ENCODE measurements at regions not wholly inside any gene's neighbourhood (a gene's known extent, or its start where the extent isn't known, plus 50 kb on each side); places are given as distances from the start of the nearest gene placed in this dataset.

DNA sequence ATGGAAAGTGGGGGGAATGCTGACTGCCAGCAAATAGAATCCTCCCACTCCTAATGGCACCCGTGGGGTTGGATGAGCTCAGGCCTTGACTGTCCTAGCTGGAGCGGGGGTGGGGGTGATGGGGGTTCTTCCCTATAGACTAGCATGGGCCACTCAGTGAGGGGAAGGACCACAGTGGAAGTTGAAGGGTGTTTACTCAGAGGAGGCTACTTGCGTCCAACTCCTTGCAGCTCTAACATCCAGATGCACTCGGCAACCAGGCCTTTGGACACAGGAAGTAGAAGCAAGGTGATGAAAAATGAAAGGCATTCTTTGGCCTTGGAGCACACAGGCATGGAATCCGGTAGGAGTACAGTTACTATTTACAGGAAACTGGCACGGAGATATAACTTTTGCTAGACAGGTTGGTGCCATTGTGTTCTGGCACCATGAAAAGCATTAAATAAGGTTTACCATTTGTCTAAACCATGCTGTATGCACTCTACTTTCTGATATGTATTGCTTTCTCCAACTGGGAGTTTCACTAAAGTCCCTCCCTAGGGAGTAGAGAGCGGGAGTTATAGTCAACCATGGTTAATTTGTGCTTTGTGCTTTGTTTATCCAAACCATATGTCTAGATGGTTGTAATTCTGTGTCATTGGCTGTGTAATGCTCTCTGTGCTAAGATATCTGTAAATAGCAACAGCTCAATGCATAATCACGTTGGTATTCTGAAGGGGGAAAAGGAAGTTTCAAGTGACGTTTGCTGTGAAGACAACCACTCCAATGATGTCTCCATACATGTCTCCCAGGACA lies 125.3 kb downstream of the TSHZ3 start:
- DNase-seq = no peak

- peak; percentile 50 for DNase-seq
These were observed 128.7 kb downstream of the TSHZ3 start for GRCh38 chr19:31220540-31220939.

DNA sequence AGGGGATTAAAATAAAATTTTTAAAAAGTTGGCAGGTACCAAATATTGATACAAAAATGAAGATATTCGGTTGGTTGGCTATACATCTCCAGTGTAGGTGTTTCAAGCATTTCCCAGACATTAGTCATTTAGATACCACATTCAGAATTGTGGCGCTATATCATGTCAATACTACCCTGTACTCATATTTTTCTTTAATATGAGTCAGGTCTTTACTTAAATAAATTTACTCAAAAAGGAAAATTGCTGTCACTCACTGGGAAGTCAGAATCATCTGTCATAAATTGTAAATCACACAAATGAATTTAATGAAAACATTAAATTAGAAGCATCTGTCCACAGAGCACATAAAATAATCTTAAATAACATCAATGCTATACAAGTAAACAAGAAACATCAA lies 134.2 kb downstream of the TSHZ3 start:
- no peak for DNase-seq

- peak; percentile 90 for DNase-seq
These were observed 135.2 kb downstream of the TSHZ3 start for GRCh38 chr19:31214086-31214485.

DNA sequence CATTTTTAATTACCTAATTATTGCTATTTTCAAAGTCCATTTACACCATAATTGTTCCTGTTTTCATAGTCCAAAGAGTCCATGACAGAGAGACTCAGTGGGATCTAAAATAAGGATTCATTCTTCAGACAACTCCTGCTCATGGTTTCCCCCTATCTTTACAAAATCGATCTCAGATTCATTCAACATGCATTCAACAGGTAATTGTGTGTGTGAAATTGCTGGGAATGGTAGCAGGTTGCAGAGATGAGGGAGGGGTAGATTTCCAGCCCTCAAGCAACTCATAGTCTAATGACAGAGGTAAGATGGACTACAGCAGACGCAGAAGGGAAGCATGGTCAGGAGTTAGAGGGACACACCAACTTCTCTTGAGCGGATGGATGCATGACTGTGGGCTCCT lies 138.1 kb downstream of the TSHZ3 start:
- DNase-seq = no peak

DNA sequence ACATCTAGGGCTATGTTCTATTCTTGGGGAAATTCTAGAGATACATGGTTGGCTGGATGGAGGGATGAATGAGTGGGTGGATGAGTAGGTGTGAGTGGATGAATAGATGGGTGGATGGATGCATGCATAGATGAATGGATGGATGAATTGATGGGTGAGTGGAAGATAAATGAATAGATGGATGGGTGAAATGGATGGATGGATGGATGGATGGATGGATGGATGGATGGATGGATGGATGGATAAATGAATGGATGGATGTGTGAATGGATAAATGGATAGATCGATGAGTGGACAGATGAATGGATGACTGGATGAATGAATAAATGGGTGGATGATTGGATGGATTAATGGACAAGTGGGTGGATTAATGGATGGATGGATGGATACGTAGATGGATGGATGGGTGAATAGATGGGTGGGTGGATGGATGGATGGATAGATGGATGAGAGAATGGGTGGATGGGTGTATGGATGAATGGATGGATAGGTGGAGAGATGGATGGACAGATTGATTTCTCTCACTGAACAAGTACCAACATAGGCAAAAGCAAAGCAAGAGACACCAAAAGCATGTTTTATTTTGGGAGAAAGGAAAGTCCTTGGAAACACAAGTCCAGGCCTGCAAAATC lies 143.2 kb downstream of the TSHZ3 start:
- DNase-seq = no peak

DNA sequence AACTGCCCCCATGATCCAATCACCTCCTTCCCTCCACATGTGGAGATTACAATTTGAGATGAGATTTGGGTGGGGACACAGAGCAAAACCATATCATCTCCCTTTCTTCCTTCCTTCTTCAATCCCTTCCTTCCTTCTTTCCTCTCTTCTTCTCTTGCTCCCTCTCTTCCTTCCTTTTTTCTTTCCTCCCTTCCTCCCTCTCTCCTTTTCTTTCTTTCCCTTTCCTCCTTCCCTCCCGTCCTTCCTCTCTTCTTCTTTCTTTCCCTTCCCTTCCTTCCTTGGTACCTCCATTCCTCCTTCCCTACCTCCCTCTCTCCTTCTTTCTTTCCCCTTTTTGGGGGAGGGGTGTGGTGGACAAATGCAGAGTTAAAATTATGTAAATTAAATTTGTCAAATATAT lies 145.1 kb downstream of the TSHZ3 start:
- DNase-seq = no peak

DNA sequence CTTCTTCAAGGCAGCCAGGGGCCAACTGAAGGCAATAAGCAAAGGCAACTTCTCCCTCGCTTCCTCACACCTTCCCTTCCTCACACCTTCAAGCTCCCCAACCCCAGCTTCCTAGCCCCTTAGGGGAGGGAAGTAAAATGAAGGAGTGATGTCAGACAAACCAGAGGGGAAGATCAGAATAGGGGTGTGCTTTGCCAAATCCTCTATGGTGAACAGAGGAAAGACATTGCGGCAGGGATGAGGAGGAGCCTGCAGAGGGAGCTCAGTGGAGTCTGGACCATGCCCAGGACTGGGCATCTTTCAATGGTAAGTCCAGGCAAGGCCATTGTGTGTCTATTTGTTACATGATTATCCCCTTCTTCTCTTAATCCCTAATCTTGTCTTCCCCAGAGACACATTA lies 164.0 kb downstream of the TSHZ3 start:
- no peak for DNase-seq

GRCh38 chr19:31181535-31181934 lies 167.7 kb downstream of the TSHZ3 start:
- no peak for DNase-seq

DNA sequence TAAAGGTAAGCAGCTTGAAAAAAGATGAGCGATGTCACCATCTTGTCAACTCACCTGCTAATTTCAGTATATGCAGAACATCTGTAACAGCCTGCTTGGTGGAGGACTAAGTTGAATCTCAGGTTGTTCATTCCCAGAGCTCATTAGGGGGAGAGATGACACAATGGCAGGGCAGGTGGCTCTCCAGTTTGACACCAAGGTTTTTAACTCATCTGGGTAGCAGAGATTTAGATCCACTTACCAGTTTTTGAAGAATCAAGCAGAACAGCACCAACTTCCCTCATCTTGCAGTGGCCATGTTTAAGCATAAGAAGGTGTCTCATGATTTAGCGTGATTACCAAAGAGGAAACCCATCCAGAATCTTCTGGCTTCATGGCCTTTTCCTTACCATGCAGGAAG lies 168.3 kb downstream of the TSHZ3 start:
- no peak for DNase-seq

DNA sequence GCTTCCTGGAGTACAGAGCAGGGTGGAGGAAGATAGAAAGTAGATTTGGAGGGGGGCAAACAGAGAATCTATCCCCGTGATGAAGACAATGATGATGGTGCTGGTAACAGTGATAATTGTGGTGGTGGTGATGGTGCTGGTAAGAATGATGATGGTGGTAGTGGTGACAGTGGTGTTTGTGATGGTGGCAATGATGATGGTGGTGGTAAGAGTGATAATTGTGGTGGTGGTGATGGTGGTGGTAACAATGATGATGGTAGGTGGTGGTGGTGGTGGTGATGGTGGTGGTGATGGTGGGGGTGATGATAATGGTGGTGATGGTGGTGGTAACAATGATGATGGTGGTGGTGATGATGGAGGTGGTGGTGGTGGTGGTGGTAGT lies 169.8 kb downstream of the TSHZ3 start:
- DNase-seq = no peak

- no peak for DNase-seq
These were observed 170.3 kb downstream of the TSHZ3 start for GRCh38 chr19:31178833-31179470.

GRCh38 chr19:31177246-31177645 lies 172.0 kb downstream of the TSHZ3 start:
- DNase-seq = no peak

DNA sequence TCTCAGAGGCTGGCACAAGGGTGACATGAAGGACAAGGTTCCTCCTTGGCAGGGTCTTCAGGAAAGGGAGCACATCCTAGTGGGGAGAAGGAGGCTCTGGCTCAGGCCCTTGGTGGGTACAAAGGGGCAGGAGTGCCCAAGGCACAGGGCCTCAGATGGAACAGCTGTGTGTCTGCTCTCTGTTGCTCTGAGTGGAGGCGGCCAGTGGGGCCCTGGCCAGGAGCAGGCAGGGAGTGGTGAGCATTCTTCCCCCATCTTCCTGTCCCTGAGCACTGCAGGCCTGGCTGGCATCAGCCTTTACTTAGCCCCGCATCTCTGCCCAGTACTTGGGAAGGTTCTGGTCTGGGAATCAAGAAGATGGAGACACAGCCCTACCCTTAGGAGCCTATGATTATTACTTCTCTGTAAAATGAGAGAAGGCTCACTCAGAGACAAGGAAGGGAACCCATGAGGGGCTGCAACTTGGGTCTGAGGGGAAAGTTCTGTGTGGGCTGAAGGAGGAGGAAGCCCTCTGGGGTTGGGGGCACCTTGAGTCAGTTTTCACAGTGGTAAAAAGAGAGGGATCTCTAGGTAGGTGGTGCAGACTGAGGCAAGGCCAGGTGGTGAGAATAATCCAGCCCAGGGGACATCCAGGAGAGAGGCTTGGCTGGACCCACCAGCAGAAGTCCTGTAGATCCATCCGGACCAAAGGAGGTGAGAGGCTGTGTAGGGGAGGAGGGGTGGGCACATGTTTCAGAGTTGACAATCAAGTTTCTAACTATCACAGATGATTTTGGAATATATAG lies 173.5 kb downstream of the TSHZ3 start:
- DNase-seq = no peak

- DNase-seq = no peak
These were observed 174.3 kb downstream of the TSHZ3 start for GRCh38 chr19:31174948-31175347.

DNA sequence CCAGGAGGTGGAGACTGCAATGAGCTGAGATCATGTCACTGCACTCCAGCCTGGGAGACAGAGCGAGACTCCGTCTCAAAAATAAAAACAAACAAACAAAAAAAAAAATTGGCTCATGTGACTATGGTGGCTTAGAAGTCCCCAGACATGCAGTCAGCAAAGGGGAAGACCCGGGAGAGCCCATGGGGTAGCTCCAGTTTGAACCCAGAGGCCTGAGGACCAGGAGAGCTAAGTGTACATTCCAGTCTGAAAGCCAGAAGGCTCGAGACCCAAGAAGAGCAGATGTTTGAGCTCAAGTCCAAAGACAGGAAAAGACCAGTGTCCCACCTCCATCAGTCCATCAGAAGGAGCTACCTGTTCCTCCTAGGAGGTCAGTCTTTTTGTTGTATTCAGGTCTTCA lies 175.2 kb downstream of the TSHZ3 start:
- no peak for DNase-seq

GRCh38 chr19:31171936-31172335 lies 177.3 kb downstream of the TSHZ3 start:
- no peak for DNase-seq

- DNase-seq = no peak
These were observed 179.2 kb downstream of the TSHZ3 start for GRCh38 chr19:31170046-31170445.

GRCh38 chr19:31168106-31168625 lies 181.1 kb downstream of the TSHZ3 start:
- no peak for DNase-seq

- DNase-seq = no peak
These were observed 181.5 kb downstream of the TSHZ3 start for GRCh38 chr19:31167690-31168089.

DNA sequence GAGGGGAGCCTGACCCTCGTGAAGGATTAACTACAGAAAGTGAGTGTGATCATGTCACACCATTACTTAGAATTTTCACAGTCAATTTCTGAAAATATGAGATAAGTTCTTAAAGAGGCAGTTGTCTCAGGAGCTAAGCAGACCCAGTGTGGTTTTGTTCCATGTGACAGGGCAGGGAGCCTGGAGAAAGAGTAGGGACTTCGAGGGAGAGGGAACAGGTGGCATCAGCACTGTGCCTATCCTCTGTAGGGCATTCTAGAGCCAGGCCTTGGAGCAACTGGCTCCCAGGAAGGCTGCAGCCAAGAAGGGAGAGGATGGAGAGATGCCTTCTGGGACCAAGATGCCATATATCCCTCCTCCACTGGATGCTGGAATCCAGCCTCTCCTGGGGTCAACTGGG lies 183.0 kb downstream of the TSHZ3 start:
- no peak for DNase-seq

DNA sequence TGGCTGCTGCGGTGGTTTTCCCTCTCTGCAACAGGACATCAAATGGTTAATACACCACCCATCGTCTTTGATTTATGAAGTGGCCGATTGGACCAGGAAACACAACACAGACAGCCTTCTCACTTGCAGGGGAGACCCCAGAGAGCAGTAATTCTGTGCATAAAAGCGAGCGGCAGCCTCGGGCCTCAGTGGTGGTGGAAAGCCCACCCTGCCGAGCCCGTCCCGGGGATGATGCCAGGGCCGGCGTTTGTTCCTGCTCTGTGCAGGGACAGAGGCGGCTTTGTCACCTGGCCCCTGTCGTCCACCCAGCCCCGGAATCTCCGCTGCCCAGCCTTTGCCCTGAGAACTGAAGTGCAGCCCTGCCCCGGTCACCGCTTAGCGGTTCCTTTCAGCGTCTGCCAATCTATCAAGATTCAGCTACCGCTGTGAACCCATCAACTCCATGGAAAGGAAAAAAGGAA lies 184.4 kb downstream of the TSHZ3 start:
- DNase-seq = no peak

- no peak for DNase-seq
These were observed 188.8 kb downstream of the TSHZ3 start for GRCh38 chr19:31160336-31160926.
